Neural progenitor cell (in vitro differentiated cells): ENCODE measurements at regions not wholly inside any gene's neighbourhood (a gene's known extent, or its start where the extent isn't known, plus 50 kb on each side); places are given as distances from the start of the nearest gene placed in this dataset.
"Not testable (repeated sequence)": the region's sequence is repeated elsewhere in the genome, so short reads cannot be mapped to it uniquely, and the experiment has no call there.

Experiments used
- DNase-seq: peaks from one replicate; pipeline ENCODE4 v3.0.0-alpha.2; 2016; ENCODE audit warnings: low spot score
- H2AFZ ChIP-seq: fragments of 200-600 bp; sonication (generic); replicated peaks from 2 replicates; pipeline ENCODE4 v1.6.1; 2016; ENCODE audit warnings: antibody characterized with exemption
- H3F3A ChIP-seq: fragments of 200-600 bp; sonication (generic); 2 replicates; pipeline ENCODE4 v1.6.1; 2016; ENCODE audit warnings: antibody characterized with exemption, low read depth
- H3K27ac ChIP-seq: fragments of 200-600 bp; sonication (generic); 2 replicates; pipeline ENCODE4 v1.5.1; 2016; ENCODE audit warnings: mild to moderate bottlenecking
- H3K27me3 ChIP-seq: fragments of 200-600 bp; sonication (generic); 2 replicates; pipeline ENCODE4 v1.6.1; 2016; ENCODE audit warnings: mild to moderate bottlenecking, moderate library complexity
- H3K36me3 ChIP-seq: fragments of 200-600 bp; sonication (generic); 2 replicates; pipeline ENCODE4 v1.5.1; 2016
- H3K4me1 ChIP-seq: fragments of 200-600 bp; sonication (generic); 2 replicates; pipeline ENCODE4 v1.6.1; 2016; ENCODE audit warnings: mixed run types
- H3K4me2 ChIP-seq: fragments of 200-600 bp; sonication (generic); 2 replicates; pipeline ENCODE4 v1.6.1; 2016
- H3K4me3 ChIP-seq: fragments of 200-600 bp; sonication (generic); 2 replicates; pipeline ENCODE4 v1.5.1; 2016
- H3K79me2 ChIP-seq: fragments of 200-600 bp; sonication (generic); 2 replicates; pipeline ENCODE4 v1.6.1; 2016; ENCODE audit warnings: low read depth
- H3K9ac ChIP-seq: fragments of 200-600 bp; sonication (generic); 2 replicates; pipeline ENCODE4 v1.6.1; 2016
- H3K9me3 ChIP-seq: fragments of 200-600 bp; sonication (generic); 2 replicates; pipeline ENCODE4 v1.5.1; 2016; ENCODE audit warnings: low read depth
- H4K20me1 ChIP-seq: fragments of 200-600 bp; sonication (generic); 2 replicates; pipeline ENCODE4 v1.6.1; 2016; ENCODE audit warnings: low read depth
- H3K27ac Mint-ChIP-seq: 3 replicates; pipeline ENCODE4 v1.8.0; 2021; ENCODE audit warnings: mixed read lengths
- H3K27me3 Mint-ChIP-seq: 2 replicates; pipeline ENCODE4 v1.8.0; 2022; ENCODE audit warnings: low read depth, mild to moderate bottlenecking, inconsistent platforms, moderate library complexity, mixed read lengths; ENCODE audit not compliant: insufficient read depth
- H3K36me3 Mint-ChIP-seq: 3 replicates; pipeline ENCODE4 v1.8.0; 2021; ENCODE audit warnings: mixed read lengths
- H3K4me1 Mint-ChIP-seq: 3 replicates; pipeline ENCODE4 v1.8.0; 2021; ENCODE audit warnings: mixed read lengths
- H3K4me3 Mint-ChIP-seq: 3 replicates; pipeline ENCODE4 v1.8.0; 2021; ENCODE audit warnings: mild to moderate bottlenecking, moderate library complexity, mixed read lengths
- H3K9me3 Mint-ChIP-seq: 3 replicates; pipeline ENCODE4 v1.8.0; 2020; ENCODE audit warnings: mixed read lengths

- not testable (repeated sequence) for H2AFZ ChIP-seq, H3K4me3 ChIP-seq, H3K27me3 Mint-ChIP-seq, H3K27ac Mint-ChIP-seq, H3K4me2 ChIP-seq, H3K27me3 ChIP-seq, H3F3A ChIP-seq, H3K4me1 Mint-ChIP-seq, H3K9ac ChIP-seq, H4K20me1 ChIP-seq, H3K4me3 Mint-ChIP-seq, H3K9me3 Mint-ChIP-seq, H3K36me3 ChIP-seq, H3K79me2 ChIP-seq, DNase-seq, H3K27ac ChIP-seq, H3K4me1 ChIP-seq, H3K36me3 Mint-ChIP-seq, H3K9me3 ChIP-seq
These were observed 178.9 kb downstream of the KLRB1 start for GRCh38 chr12:9428856-9429255.

GRCh38 chr12:9425429-9425828 is 182.3 kb downstream of the KLRB1 start:
- H3K27me3 ChIP-seq, H4K20me1 ChIP-seq, DNase-seq, H3K36me3 ChIP-seq, H3K36me3 Mint-ChIP-seq, H3K27ac ChIP-seq, H3K9me3 ChIP-seq, H3K4me1 ChIP-seq, H3F3A ChIP-seq, H3K4me1 Mint-ChIP-seq, H3K4me2 ChIP-seq, H3K9me3 Mint-ChIP-seq, H3K27ac Mint-ChIP-seq, H3K9ac ChIP-seq, H3K4me3 Mint-ChIP-seq, H3K79me2 ChIP-seq, H3K4me3 ChIP-seq, H3K27me3 Mint-ChIP-seq, H2AFZ ChIP-seq: not testable (repeated sequence)

- not testable (repeated sequence) for H3K4me1 ChIP-seq, H3K4me1 Mint-ChIP-seq, H3K4me3 Mint-ChIP-seq, H3K9me3 ChIP-seq, H3K27ac Mint-ChIP-seq, H3K9me3 Mint-ChIP-seq, H3F3A ChIP-seq, H3K36me3 Mint-ChIP-seq, H4K20me1 ChIP-seq, H3K79me2 ChIP-seq, H3K27me3 ChIP-seq, H3K4me2 ChIP-seq, H3K9ac ChIP-seq, H3K36me3 ChIP-seq, H2AFZ ChIP-seq, H3K4me3 ChIP-seq, H3K27me3 Mint-ChIP-seq, H3K27ac ChIP-seq, DNase-seq
These were observed 183.5 kb downstream of the KLRB1 start for GRCh38 chr12:9424175-9424740.

- not testable (repeated sequence) for H3K4me2 ChIP-seq, H3F3A ChIP-seq, H3K4me1 Mint-ChIP-seq, DNase-seq, H3K36me3 Mint-ChIP-seq, H3K36me3 ChIP-seq, H3K4me1 ChIP-seq, H2AFZ ChIP-seq, H3K27ac ChIP-seq, H3K27ac Mint-ChIP-seq, H3K9ac ChIP-seq, H3K9me3 ChIP-seq, H3K27me3 ChIP-seq, H3K4me3 ChIP-seq, H3K9me3 Mint-ChIP-seq, H3K27me3 Mint-ChIP-seq, H4K20me1 ChIP-seq, H3K4me3 Mint-ChIP-seq, H3K79me2 ChIP-seq
These were observed 185.0 kb downstream of the KLRB1 start for GRCh38 chr12:9422689-9423088.

- not testable (repeated sequence) for H3K9ac ChIP-seq, H4K20me1 ChIP-seq, H3K4me1 ChIP-seq, H2AFZ ChIP-seq, H3K4me1 Mint-ChIP-seq, H3K27ac ChIP-seq, H3K9me3 ChIP-seq, H3K27ac Mint-ChIP-seq, DNase-seq, H3K4me2 ChIP-seq, H3K27me3 Mint-ChIP-seq, H3K27me3 ChIP-seq, H3K36me3 ChIP-seq, H3F3A ChIP-seq, H3K9me3 Mint-ChIP-seq, H3K36me3 Mint-ChIP-seq, H3K4me3 ChIP-seq, H3K79me2 ChIP-seq, H3K4me3 Mint-ChIP-seq
These were observed 186.1 kb downstream of the KLRB1 start for GRCh38 chr12:9421520-9422086.

- not testable (repeated sequence) for H3K79me2 ChIP-seq, H3F3A ChIP-seq, H3K4me3 Mint-ChIP-seq, H3K27me3 ChIP-seq, H3K9me3 Mint-ChIP-seq, H3K27ac Mint-ChIP-seq, H3K36me3 Mint-ChIP-seq, H3K4me1 Mint-ChIP-seq, H3K9ac ChIP-seq, H4K20me1 ChIP-seq, H3K27ac ChIP-seq, H3K9me3 ChIP-seq, H2AFZ ChIP-seq, H3K27me3 Mint-ChIP-seq, DNase-seq, H3K4me1 ChIP-seq, H3K4me2 ChIP-seq, H3K4me3 ChIP-seq, H3K36me3 ChIP-seq
These were observed 186.7 kb downstream of the KLRB1 start for GRCh38 chr12:9420817-9421519.

- not testable (repeated sequence) for H3K27ac Mint-ChIP-seq, H3K79me2 ChIP-seq, H3K36me3 Mint-ChIP-seq, H3K27me3 ChIP-seq, H3K4me2 ChIP-seq, H3K27ac ChIP-seq, H2AFZ ChIP-seq, H3K4me1 Mint-ChIP-seq, H3K27me3 Mint-ChIP-seq, H3K9me3 ChIP-seq, H4K20me1 ChIP-seq, H3K4me1 ChIP-seq, H3K9ac ChIP-seq, DNase-seq, H3K36me3 ChIP-seq, H3F3A ChIP-seq, H3K9me3 Mint-ChIP-seq, H3K4me3 Mint-ChIP-seq, H3K4me3 ChIP-seq
These were observed 189.1 kb downstream of the KLRB1 start for GRCh38 chr12:9418669-9419041.

GRCh38 chr12:9417947-9418668 is 189.6 kb downstream of the KLRB1 start:
- H3K27me3 Mint-ChIP-seq, H3K27me3 ChIP-seq, H3K9me3 ChIP-seq, H3K4me1 Mint-ChIP-seq, H3K79me2 ChIP-seq, H3K36me3 Mint-ChIP-seq, DNase-seq, H3K4me3 ChIP-seq, H3K27ac Mint-ChIP-seq, H3K36me3 ChIP-seq, H3K27ac ChIP-seq, H3K4me2 ChIP-seq, H4K20me1 ChIP-seq, H3F3A ChIP-seq, H2AFZ ChIP-seq, H3K9me3 Mint-ChIP-seq, H3K4me3 Mint-ChIP-seq, H3K9ac ChIP-seq, H3K4me1 ChIP-seq: not testable (repeated sequence)
